ENCODE measurements at regions not wholly inside any gene's neighbourhood (a gene's known extent, or its start where the extent isn't known, plus 50 kb on each side); places are given as distances from the start of the nearest gene placed in this dataset.

DNA sequence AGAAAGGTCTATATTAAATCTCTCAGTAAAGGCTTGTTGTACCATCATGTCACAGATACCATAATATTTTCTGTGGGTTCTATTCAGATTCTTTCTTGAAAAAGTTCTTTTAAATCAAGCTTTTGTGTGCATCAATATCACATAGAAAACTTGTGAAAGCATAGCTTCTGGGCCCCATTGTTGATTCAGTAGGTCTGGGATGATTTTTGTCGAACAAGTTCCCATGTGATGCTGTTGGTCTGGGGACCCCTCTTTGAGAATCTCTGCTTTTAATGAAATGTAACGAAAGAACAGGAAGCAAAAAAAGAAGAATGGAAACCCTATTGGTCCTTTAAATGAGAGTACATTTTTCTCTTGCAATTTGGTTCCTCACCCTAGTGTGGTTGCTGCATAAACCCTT, 597.7 kb upstream of the CITED2 start:
- Histone ChIP-seq H3K4me1 (ENCODE audit: low read length) (peaks cover 11% of the 10 kb centered on the region), H2AFZ (ENCODE audit: low read length) (no peak overlapping the region), H3K9me3 (ENCODE audit: low read length) (no peaks in the 10 kb centered on the region), H3K79me2 (ENCODE audit: low read length) (no peaks in the 10 kb centered on the region), H3K4me2 (ENCODE audit: low read depth, low read length, poor library complexity, severe bottlenecking) (no peak overlapping the region), H3K9me2 (replicated peaks; ENCODE audit: insufficient read depth, low read length) (no peaks in the 10 kb centered on the region), H3K9ac (ENCODE audit: low read length) (no peak overlapping the region), H4K20me1 (ENCODE audit: insufficient read depth, low read depth, low read length) (no peaks in the 10 kb centered on the region), H3K27me3 (ENCODE audit: low read length) (no peaks in the 10 kb centered on the region), H3K36me3 (ENCODE audit: insufficient read depth, low read length) (no peaks in the 10 kb centered on the region), H3K27ac (ENCODE audit: low read length) (no peak overlapping the region), H3K4me3 (ENCODE audit: low read length) (no peak overlapping the region)
- DNase-seq: no peak

DNA sequence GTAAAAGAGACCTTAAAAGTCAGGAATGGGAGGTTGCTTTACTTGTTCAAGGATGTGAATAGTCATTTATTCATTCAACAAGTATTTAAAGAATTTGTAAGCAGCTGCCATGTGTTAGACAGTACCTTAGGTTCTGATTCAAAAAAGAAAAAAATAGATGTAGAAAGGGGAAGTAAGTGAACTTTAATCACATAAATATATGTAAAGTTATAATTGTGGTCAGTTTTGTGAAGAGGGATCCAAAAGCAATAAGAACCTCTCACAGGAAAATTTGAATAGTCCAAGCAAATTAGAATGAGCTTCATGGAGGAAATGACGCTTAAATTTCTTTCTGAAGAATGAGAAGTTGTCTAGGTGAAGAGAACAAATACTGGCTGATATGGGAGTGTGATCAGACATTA, 596.1 kb upstream of the CITED2 start:
- no peak overlapping the region for H3K4me3 ChIP-seq (ENCODE audit: low read length)
- no peaks in the 10 kb centered on the region for H3K36me3 ChIP-seq (ENCODE audit: insufficient read depth, low read length)
- H3K9me2 ChIP-seq (replicated peaks; ENCODE audit: insufficient read depth, low read length): no peaks in the 10 kb centered on the region
- H3K9me3 ChIP-seq (ENCODE audit: low read length): no peaks in the 10 kb centered on the region
- no peak overlapping the region for H3K9ac ChIP-seq (ENCODE audit: low read length)
- DNase-seq: peak; percentile 61
- no peaks in the 10 kb centered on the region for H3K27me3 ChIP-seq (ENCODE audit: low read length)
- no peaks in the 10 kb centered on the region for H3K79me2 ChIP-seq (ENCODE audit: low read length)
- H2AFZ ChIP-seq (ENCODE audit: low read length): no peak overlapping the region
- peaks cover 11% of the 10 kb centered on the region for H3K4me1 ChIP-seq (ENCODE audit: low read length)
- H3K27ac ChIP-seq (ENCODE audit: low read length): no peak overlapping the region
- H3K4me2 ChIP-seq (ENCODE audit: low read depth, low read length, poor library complexity, severe bottlenecking): peak overlapping the region; percentile 22
- H4K20me1 ChIP-seq (ENCODE audit: insufficient read depth, low read depth, low read length): no peaks in the 10 kb centered on the region

DNA sequence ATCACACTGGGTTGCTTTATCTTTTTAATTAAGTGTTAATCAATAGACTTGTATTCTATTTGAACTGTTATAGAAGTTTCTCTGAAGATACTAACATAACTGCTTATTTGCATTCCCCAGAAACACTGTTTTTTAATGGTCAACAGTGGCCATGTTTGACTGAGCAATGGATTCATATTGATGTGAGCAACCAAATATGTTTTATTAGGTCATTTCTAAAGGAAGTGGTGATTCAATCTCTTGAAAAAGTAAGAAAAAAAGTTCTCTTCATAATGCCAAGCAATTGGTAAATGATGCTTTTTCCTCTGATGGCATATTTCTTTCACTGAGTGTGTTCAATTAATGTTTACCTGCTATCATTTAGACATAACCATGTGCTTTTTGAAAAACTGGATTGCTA, 593.0 kb upstream of the CITED2 start:
- Histone ChIP-seq H3K36me3 (ENCODE audit: insufficient read depth, low read length) (no peaks in the 10 kb centered on the region), H2AFZ (ENCODE audit: low read length) (no peak overlapping the region), H3K4me3 (ENCODE audit: low read length) (no peak overlapping the region), H4K20me1 (ENCODE audit: insufficient read depth, low read depth, low read length) (no peaks in the 10 kb centered on the region), H3K4me2 (ENCODE audit: low read depth, low read length, poor library complexity, severe bottlenecking) (no peak overlapping the region), H3K9me3 (ENCODE audit: low read length) (no peaks in the 10 kb centered on the region), H3K4me1 (ENCODE audit: low read length) (peaks cover 18% of the 10 kb centered on the region), H3K27me3 (ENCODE audit: low read length) (no peaks in the 10 kb centered on the region; the same call in 1 of the 2 replicates), H3K9me2 (replicated peaks; ENCODE audit: insufficient read depth, low read length) (no peaks in the 10 kb centered on the region), H3K9ac (ENCODE audit: low read length) (no peak overlapping the region), H3K79me2 (ENCODE audit: low read length) (no peaks in the 10 kb centered on the region), H3K27ac (ENCODE audit: low read length) (no peak overlapping the region)
- no peak for DNase-seq

DNA sequence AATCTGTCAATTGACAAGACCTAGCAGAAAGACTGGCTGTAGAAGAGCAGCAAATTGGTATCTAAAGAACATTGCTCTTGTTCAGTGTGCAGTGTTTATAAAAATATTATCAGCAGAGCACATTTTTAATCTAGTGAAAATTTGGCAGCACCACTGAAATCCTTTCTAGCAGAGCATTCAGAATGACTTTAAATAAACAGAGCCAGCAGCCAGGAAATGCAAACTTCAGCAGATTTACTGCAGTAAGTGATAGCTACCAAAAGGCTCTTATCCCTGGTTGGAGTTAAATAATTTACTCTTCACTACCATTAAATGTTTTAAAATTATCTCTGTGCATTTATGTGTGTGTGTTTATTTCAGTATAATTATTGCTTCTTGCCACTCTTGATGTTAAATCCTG, 590.9 kb upstream of the CITED2 start:
- Histone ChIP-seq H3K4me1 (ENCODE audit: low read length) (peaks cover 9% of the 10 kb centered on the region), H2AFZ (ENCODE audit: low read length) (no peak overlapping the region), H4K20me1 (ENCODE audit: insufficient read depth, low read depth, low read length) (no peaks in the 10 kb centered on the region), H3K4me2 (ENCODE audit: low read depth, low read length, poor library complexity, severe bottlenecking) (no peak overlapping the region), H3K79me2 (ENCODE audit: low read length) (no peaks in the 10 kb centered on the region), H3K9me3 (ENCODE audit: low read length) (no peaks in the 10 kb centered on the region), H3K9me2 (replicated peaks; ENCODE audit: insufficient read depth, low read length) (no peaks in the 10 kb centered on the region), H3K9ac (ENCODE audit: low read length) (no peak overlapping the region), H3K27ac (ENCODE audit: low read length) (no peak overlapping the region), H3K4me3 (ENCODE audit: low read length) (no peak overlapping the region), H3K27me3 (ENCODE audit: low read length) (no peaks in the 10 kb centered on the region; the same call in 1 of the 2 replicates), H3K36me3 (ENCODE audit: insufficient read depth, low read length) (no peaks in the 10 kb centered on the region)
- DNase-seq: no peak

DNA sequence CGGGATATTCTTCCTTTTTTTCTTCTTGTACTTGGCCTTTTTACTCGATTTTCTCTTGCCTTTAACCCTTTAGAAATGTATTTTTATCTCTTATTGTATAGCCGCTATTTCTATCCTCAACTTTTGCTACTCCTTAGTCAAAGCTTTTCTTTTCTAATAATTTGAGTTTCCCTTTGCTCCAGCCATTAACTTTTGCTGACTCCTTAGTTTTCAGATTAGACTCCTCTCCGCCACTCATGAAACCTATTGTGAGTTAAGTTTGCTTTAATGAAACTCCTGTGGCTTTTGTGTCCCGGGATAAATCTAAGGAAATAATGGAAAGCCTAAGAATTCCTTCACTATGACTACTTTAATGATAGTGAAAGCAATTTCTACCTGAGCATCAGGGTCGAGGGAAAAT, 590.3 kb upstream of the CITED2 start:
- Histone ChIP-seq H3K9me3 (ENCODE audit: low read length) (no peaks in the 10 kb centered on the region), H3K4me3 (ENCODE audit: low read length) (no peak overlapping the region), H3K4me2 (ENCODE audit: low read depth, low read length, poor library complexity, severe bottlenecking) (no peak overlapping the region), H3K4me1 (ENCODE audit: low read length) (peaks cover 8% of the 10 kb centered on the region), H3K36me3 (ENCODE audit: insufficient read depth, low read length) (no peaks in the 10 kb centered on the region), H3K79me2 (ENCODE audit: low read length) (no peaks in the 10 kb centered on the region), H4K20me1 (ENCODE audit: insufficient read depth, low read depth, low read length) (no peaks in the 10 kb centered on the region), H3K9ac (ENCODE audit: low read length) (no peak overlapping the region), H3K27me3 (ENCODE audit: low read length) (no peaks in the 10 kb centered on the region; the same call in 1 of the 2 replicates), H2AFZ (ENCODE audit: low read length) (no peak overlapping the region), H3K9me2 (replicated peaks; ENCODE audit: insufficient read depth, low read length) (no peaks in the 10 kb centered on the region), H3K27ac (ENCODE audit: low read length) (no peak overlapping the region)
- no peak for DNase-seq

DNA sequence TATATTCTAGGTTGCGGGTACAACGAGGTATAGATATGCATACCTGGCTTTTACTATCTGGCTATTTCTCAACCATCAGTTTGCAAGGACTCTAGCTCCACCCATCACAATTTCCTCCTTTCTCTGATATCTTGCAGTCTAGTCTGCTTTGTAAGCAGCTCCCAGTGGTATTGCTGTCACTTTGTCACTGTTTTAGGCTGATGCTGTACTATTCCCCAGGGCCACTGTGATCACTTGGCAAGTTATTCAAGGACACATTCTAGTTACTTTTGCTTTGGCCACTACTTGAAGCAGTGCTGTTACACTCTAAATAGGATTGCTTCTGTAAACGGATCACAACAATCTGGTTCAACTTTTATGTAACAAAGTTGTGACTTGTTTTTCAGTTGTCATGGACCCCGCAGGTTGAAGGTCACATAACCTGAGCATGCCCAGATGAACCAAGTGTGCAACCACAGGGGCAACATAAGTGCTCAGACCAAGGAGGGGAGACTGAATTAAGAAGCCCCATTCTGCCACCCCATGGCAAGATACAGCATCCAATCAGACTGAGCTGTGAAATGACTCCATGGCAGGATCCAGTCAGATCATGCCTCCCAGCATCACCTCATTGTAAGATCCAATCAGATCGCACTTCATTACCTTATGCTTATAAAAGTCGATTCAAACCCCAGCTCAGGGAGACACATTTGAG, 588.4 kb upstream of the CITED2 start:
- peaks cover 8% of the 10 kb centered on the region for H3K4me1 ChIP-seq (ENCODE audit: low read length)
- no peak for DNase-seq

DNA sequence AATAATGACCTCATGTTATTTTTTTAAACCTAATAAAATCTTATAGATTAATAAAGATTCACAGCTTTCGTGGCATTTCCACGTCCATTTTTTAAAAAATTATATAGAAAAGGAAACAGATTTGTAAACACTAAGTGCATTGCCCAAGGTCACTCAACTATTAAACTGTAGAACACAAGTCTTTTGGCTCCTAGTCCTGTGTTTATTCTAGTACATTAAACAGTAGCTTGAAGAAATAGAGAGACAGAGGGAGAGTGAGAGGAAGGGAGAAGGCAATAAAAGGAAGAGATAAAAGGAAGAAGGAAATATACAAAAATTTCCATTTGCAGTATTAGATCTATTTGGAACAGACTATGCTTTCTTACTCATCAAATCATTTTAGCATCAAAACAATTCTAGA, 586.7 kb upstream of the CITED2 start:
- Histone ChIP-seq H4K20me1 (ENCODE audit: insufficient read depth, low read depth, low read length) (no peaks in the 10 kb centered on the region), H3K4me3 (ENCODE audit: low read length) (no peak overlapping the region), H3K4me2 (ENCODE audit: low read depth, low read length, poor library complexity, severe bottlenecking) (no peak overlapping the region)

More for the DNA sequence above, 588.4 kb upstream of the CITED2 start:
- H3K9me2 ChIP-seq (replicated peaks; ENCODE audit: insufficient read depth, low read length): no peaks in the 10 kb centered on the region
- no peak overlapping the region for H3K4me3 ChIP-seq (ENCODE audit: low read length)
- no peaks in the 10 kb centered on the region for H3K9me3 ChIP-seq (ENCODE audit: low read length)
- H3K27ac ChIP-seq (ENCODE audit: low read length): no peak overlapping the region
- H4K20me1 ChIP-seq (ENCODE audit: insufficient read depth, low read depth, low read length): no peaks in the 10 kb centered on the region
- H3K79me2 ChIP-seq (ENCODE audit: low read length): no peaks in the 10 kb centered on the region
- H3K4me2 ChIP-seq (ENCODE audit: low read depth, low read length, poor library complexity, severe bottlenecking): peak overlapping the region; percentile 18
- H3K36me3 ChIP-seq (ENCODE audit: insufficient read depth, low read length): no peaks in the 10 kb centered on the region
- no peak overlapping the region for H3K9ac ChIP-seq (ENCODE audit: low read length)
- no peaks in the 10 kb centered on the region; the same call in 1 of the 2 replicates for H3K27me3 ChIP-seq (ENCODE audit: low read length)
- H2AFZ ChIP-seq (ENCODE audit: low read length): no peak overlapping the region

DNA sequence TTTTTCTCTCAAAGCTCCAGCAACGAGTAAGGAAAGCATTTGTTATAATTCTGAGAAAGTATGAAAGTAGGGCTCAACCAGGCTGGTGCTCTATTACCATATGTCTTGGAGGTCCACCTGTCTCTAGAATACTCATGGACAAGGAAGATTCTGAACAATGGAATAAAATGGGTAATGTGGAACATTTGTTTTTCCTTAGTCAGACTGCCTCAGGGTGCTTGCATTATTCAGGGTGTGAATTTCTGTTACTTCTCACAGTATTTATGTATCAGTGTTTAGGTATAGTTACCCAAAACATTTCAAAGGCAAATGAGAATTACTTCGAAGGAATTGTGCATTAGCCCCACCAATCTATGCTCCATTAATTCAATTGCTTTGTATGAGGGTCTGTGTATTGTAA, 586.2 kb upstream of the CITED2 start:
- Histone ChIP-seq H2AFZ (ENCODE audit: low read length) (no peak overlapping the region), H3K9ac (ENCODE audit: low read length) (no peak overlapping the region), H3K4me1 (ENCODE audit: low read length) (peaks cover 8% of the 10 kb centered on the region), H3K9me3 (ENCODE audit: low read length) (no peaks in the 10 kb centered on the region), H3K27me3 (ENCODE audit: low read length) (no peaks in the 10 kb centered on the region; the same call in 1 of the 2 replicates), H3K36me3 (ENCODE audit: insufficient read depth, low read length) (no peaks in the 10 kb centered on the region), H3K4me3 (ENCODE audit: low read length) (no peak overlapping the region), H3K79me2 (ENCODE audit: low read length) (no peaks in the 10 kb centered on the region), H3K27ac (ENCODE audit: low read length) (no peak overlapping the region), H4K20me1 (ENCODE audit: insufficient read depth, low read depth, low read length) (no peaks in the 10 kb centered on the region), H3K4me2 (ENCODE audit: low read depth, low read length, poor library complexity, severe bottlenecking) (no peak overlapping the region), H3K9me2 (replicated peaks; ENCODE audit: insufficient read depth, low read length) (no peaks in the 10 kb centered on the region)
- DNase-seq: no peak

More for the DNA sequence above, 586.7 kb upstream of the CITED2 start:
- Histone ChIP-seq H3K27ac (ENCODE audit: low read length) (no peak overlapping the region), H3K9me2 (replicated peaks; ENCODE audit: insufficient read depth, low read length) (no peaks in the 10 kb centered on the region), H3K9ac (ENCODE audit: low read length) (no peak overlapping the region), H3K4me1 (ENCODE audit: low read length) (peaks cover 8% of the 10 kb centered on the region), H3K27me3 (ENCODE audit: low read length) (no peaks in the 10 kb centered on the region; the same call in 1 of the 2 replicates), H2AFZ (ENCODE audit: low read length) (no peak overlapping the region), H3K79me2 (ENCODE audit: low read length) (no peaks in the 10 kb centered on the region), H3K9me3 (ENCODE audit: low read length) (no peaks in the 10 kb centered on the region), H3K36me3 (ENCODE audit: insufficient read depth, low read length) (no peaks in the 10 kb centered on the region)
- DNase-seq: no peak

All from Karpas-422 (cell line).